ENCODE measurements at regions not wholly inside any gene's neighbourhood (a gene's known extent, or its start where the extent isn't known, plus 50 kb on each side); places are given as distances from the start of the nearest gene placed in this dataset.

- intact Hi-C loops (cut with micrococcal nuclease; ENCODE audit: unreplicated experiment), result no loop called here
- BruUV-seq (replicated peaks), result no TSS peak
- no peak for DNase-seq (ENCODE audit: low spot score)
- H3K4me1 ChIP-seq (ENCODE audit: insufficient read depth, low read length, poor library complexity, severe bottlenecking), result no peaks in the 10 kb centered on the region
- H3K36me3 ChIP-seq (ENCODE audit: insufficient read depth, low read length, poor library complexity, severe bottlenecking), result no peaks in the 10 kb centered on the region
- no peak overlapping the region for H3K4me3 ChIP-seq (ENCODE audit: low read depth, low read length, poor library complexity, severe bottlenecking)
- TF ChIP-seq, protein P1, sequence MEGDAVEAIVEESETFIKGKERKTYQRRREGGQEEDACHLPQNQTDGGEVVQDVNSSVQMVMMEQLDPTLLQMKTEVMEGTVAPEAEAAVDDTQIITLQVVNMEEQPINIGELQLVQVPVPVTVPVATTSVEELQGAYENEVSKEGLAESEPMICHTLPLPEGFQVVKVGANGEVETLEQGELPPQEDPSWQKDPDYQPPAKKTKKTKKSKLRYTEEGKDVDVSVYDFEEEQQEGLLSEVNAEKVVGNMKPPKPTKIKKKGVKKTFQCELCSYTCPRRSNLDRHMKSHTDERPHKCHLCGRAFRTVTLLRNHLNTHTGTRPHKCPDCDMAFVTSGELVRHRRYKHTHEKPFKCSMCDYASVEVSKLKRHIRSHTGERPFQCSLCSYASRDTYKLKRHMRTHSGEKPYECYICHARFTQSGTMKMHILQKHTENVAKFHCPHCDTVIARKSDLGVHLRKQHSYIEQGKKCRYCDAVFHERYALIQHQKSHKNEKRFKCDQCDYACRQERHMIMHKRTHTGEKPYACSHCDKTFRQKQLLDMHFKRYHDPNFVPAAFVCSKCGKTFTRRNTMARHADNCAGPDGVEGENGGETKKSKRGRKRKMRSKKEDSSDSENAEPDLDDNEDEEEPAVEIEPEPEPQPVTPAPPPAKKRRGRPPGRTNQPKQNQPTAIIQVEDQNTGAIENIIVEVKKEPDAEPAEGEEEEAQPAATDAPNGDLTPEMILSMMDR (conservative IDR thresholded peaks at IDR 0.05; ENCODE audit: low read depth, low read length), result no peak
- no peak for TF ChIP-seq EZH2 (IDR thresholded peaks at IDR 0.05; ENCODE audit: borderline replicate concordance, low read depth, low read length, poor library complexity, severe bottlenecking)
- ChIA-PET CTCF (no interaction called here), POLR2A (ENCODE audit: low non-redundant PET) (interaction anchor here (0.7 kb wide), 1 partner anchor 10 kb away, joined by 3 read pairs; no protein-coding TSS in a partner anchor)
- H3K27ac ChIP-seq (ENCODE audit: low read depth, low read length, poor library complexity, severe bottlenecking), result no peak overlapping the region
- no peaks in the 10 kb centered on the region for H3K9me3 ChIP-seq (ENCODE audit: low read depth, low read length, poor library complexity, severe bottlenecking)
- H3K27me3 ChIP-seq (replicated peaks; ENCODE audit: insufficient read depth, low read depth, low read length, poor library complexity), result no peaks in the 10 kb centered on the region
These were observed 357.8 kb upstream of the ST8SIA4 start for GRCh38 chr5:101260857-101261256.

GRCh38 chr5:101253096-101253495 is 350.0 kb upstream of the ST8SIA4 start:
- DNase-seq (ENCODE audit: low spot score), result no peak
- Histone ChIP-seq H3K4me3 (ENCODE audit: low read depth, low read length, poor library complexity, severe bottlenecking) (no peak overlapping the region), H3K27ac (ENCODE audit: low read depth, low read length, poor library complexity, severe bottlenecking) (no peak overlapping the region), H3K4me1 (ENCODE audit: insufficient read depth, low read length, poor library complexity, severe bottlenecking) (no peaks in the 10 kb centered on the region), H3K27me3 (replicated peaks; ENCODE audit: insufficient read depth, low read depth, low read length, poor library complexity) (no peaks in the 10 kb centered on the region), H3K36me3 (ENCODE audit: insufficient read depth, low read length, poor library complexity, severe bottlenecking) (no peaks in the 10 kb centered on the region), H3K9me3 (ENCODE audit: low read depth, low read length, poor library complexity, severe bottlenecking) (no peaks in the 10 kb centered on the region)
- intact Hi-C loops (cut with micrococcal nuclease; ENCODE audit: unreplicated experiment), result no loop called here
- TF ChIP-seq, protein P1 (conservative IDR thresholded peaks at IDR 0.05; ENCODE audit: low read depth, low read length), result no peak
- TF ChIP-seq EZH2 (IDR thresholded peaks at IDR 0.05; ENCODE audit: borderline replicate concordance, low read depth, low read length, poor library complexity, severe bottlenecking), result no peak
- ChIA-PET POLR2A (ENCODE audit: low non-redundant PET) (no interaction called here), CTCF (no interaction called here)
- BruUV-seq (replicated peaks), result no TSS peak

GRCh38 chr5:101244621-101245020 is 341.5 kb upstream of the ST8SIA4 start:
- TF ChIP-seq, protein P1 (conservative IDR thresholded peaks at IDR 0.05; ENCODE audit: low read depth, low read length), result no peak
- TF ChIP-seq EZH2 (IDR thresholded peaks at IDR 0.05; ENCODE audit: borderline replicate concordance, low read depth, low read length, poor library complexity, severe bottlenecking), result no peak
- no peak overlapping the region for H3K4me3 ChIP-seq (ENCODE audit: low read depth, low read length, poor library complexity, severe bottlenecking)
- H3K36me3 ChIP-seq (ENCODE audit: insufficient read depth, low read length, poor library complexity, severe bottlenecking), result no peaks in the 10 kb centered on the region
- H3K27ac ChIP-seq (ENCODE audit: low read depth, low read length, poor library complexity, severe bottlenecking), result no peak overlapping the region
- no peak for DNase-seq (ENCODE audit: low spot score)
- ChIA-PET CTCF (no interaction called here), POLR2A (ENCODE audit: low non-redundant PET) (no interaction called here)
- peaks cover 10% of the 10 kb centered on the region for H3K9me3 ChIP-seq (ENCODE audit: low read depth, low read length, poor library complexity, severe bottlenecking)
- no TSS peak for BruUV-seq (replicated peaks)
- H3K27me3 ChIP-seq (replicated peaks; ENCODE audit: insufficient read depth, low read depth, low read length, poor library complexity), result no peaks in the 10 kb centered on the region
- intact Hi-C loops (cut with micrococcal nuclease; ENCODE audit: unreplicated experiment), result no loop called here
- H3K4me1 ChIP-seq (ENCODE audit: insufficient read depth, low read length, poor library complexity, severe bottlenecking), result no peaks in the 10 kb centered on the region

All from A673 (cell line).